WTC11 (cell line): ENCODE measurements at regions not wholly inside any gene's neighbourhood (a gene's known extent, or its start where the extent isn't known, plus 50 kb on each side); places are given as distances from the start of the nearest gene placed in this dataset.
"Not testable (repeated sequence)": the region's sequence is repeated elsewhere in the genome, so short reads cannot be mapped to it uniquely, and the experiment has no call there.

ENCODE experiments used
- ATF1 ChIP-seq: sonication (generic); formaldehyde crosslinking; IDR thresholded peaks from 2 replicates; pipeline ENCODE4 v1.8.1; 2023; ENCODE audit warnings: mild to moderate bottlenecking, moderate library complexity, missing genetic modification reagents
- CREB1 ChIP-seq: sonication (generic); formaldehyde crosslinking; IDR thresholded peaks from 2 replicates; pipeline ENCODE4 v1.8.0; 2023; ENCODE audit warnings: mild to moderate bottlenecking, missing genetic modification reagents
- CTCF ChIP-seq: fragments of 200-600 bp; IDR thresholded peaks from 2 replicates; pipeline ENCODE4 v1.8.0; 2022; ENCODE audit warnings: antibody characterized with exemption
- ELF4 ChIP-seq: sonication (generic); formaldehyde crosslinking; IDR thresholded peaks from 2 replicates; pipeline ENCODE4 v1.8.1; 2022; ENCODE audit warnings: low read depth, mild to moderate bottlenecking, moderate library complexity, missing genetic modification reagents
- KAT7 ChIP-seq: sonication (generic); formaldehyde crosslinking; IDR thresholded peaks from 2 replicates; pipeline ENCODE4 v1.8.1; 2023; ENCODE audit warnings: missing genetic modification reagents, mild to moderate bottlenecking, borderline replicate concordance
- NR2C2 ChIP-seq: sonication (generic); formaldehyde crosslinking; IDR thresholded peaks from 2 replicates; pipeline ENCODE4 v1.8.0; 2022; ENCODE audit warnings: mild to moderate bottlenecking, missing genetic modification reagents
- RELA ChIP-seq: sonication (generic); formaldehyde crosslinking; IDR thresholded peaks from 2 replicates; pipeline ENCODE4 v1.8.1; 2022; ENCODE audit warnings: missing genetic modification reagents, mild to moderate bottlenecking, borderline replicate concordance
- STAT6 ChIP-seq: sonication (generic); formaldehyde crosslinking; conservative IDR thresholded peaks from 2 replicates; pipeline ENCODE4 v1.8.1; 2023; ENCODE audit warnings: mild to moderate bottlenecking, low read depth, missing genetic modification reagents, moderate library complexity
- TEAD4 ChIP-seq: sonication (generic); formaldehyde crosslinking; IDR thresholded peaks from 2 replicates; pipeline ENCODE4 v1.8.0; 2022; ENCODE audit warnings: mild to moderate bottlenecking, missing genetic modification reagents
- TP53 ChIP-seq: sonication (generic); formaldehyde crosslinking; IDR thresholded peaks from 2 replicates; pipeline ENCODE4 v1.8.1; 2023; ENCODE audit warnings: mild to moderate bottlenecking, missing genetic modification reagents
- ZNF138 ChIP-seq: sonication (generic); formaldehyde crosslinking; conservative IDR thresholded peaks from 2 replicates; pipeline ENCODE4 v1.8.1; 2022; ENCODE audit warnings: mild to moderate bottlenecking, moderate library complexity, missing genetic modification reagents
- TF ChIP-seq, protein P1 (sequence below): sonication (generic); formaldehyde crosslinking; IDR thresholded peaks from 2 replicates; pipeline ENCODE4 v1.8.0; 2022; ENCODE audit warnings: mild to moderate bottlenecking, missing genetic modification reagents
- TF ChIP-seq, protein P2 (sequence below): sonication (generic); formaldehyde crosslinking; IDR thresholded peaks from 2 replicates; pipeline ENCODE4 v1.8.1; 2022; ENCODE audit warnings: mild to moderate bottlenecking, moderate library complexity, missing genetic modification reagents
- TF ChIP-seq, protein P3 (sequence below): sonication (generic); formaldehyde crosslinking; IDR thresholded peaks from 2 replicates; pipeline ENCODE4 v1.8.0; 2023; ENCODE audit warnings: mild to moderate bottlenecking, missing genetic modification reagents

DNA sequence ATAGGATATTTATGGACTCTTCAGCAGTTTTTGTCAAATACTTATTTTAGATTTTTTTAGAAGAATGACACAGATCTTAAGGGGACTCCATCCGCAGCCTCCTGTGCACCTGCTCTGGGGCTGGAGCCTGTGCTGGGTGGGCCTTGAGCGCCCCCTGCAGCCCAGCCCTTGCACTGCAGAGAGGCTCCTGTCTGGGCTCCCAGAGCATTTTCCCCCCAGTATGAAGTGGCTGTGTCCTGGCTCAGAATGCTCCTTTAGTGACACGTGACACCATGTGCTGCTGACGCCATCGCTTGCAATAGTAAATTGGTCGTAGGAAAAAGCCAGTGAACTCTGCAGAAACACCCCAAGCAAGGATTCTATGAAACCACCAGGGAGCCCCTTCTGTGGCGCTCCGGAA lies 479.7 kb downstream of the TMEM121 start:
- TF ChIP-seq, protein P1, sequence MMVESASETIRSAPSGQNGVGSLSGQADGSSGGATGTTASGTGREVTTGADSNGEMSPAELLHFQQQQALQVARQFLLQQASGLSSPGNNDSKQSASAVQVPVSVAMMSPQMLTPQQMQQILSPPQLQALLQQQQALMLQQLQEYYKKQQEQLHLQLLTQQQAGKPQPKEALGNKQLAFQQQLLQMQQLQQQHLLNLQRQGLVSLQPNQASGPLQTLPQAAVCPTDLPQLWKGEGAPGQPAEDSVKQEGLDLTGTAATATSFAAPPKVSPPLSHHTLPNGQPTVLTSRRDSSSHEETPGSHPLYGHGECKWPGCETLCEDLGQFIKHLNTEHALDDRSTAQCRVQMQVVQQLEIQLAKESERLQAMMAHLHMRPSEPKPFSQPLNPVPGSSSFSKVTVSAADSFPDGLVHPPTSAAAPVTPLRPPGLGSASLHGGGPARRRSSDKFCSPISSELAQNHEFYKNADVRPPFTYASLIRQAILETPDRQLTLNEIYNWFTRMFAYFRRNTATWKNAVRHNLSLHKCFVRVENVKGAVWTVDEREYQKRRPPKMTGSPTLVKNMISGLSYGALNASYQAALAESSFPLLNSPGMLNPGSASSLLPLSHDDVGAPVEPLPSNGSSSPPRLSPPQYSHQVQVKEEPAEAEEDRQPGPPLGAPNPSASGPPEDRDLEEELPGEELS (CRISPR knock-in tag): not testable (repeated sequence)
- TF ChIP-seq KAT7 (CRISPR knock-in tag); TEAD4 (CRISPR knock-in tag); NR2C2 (CRISPR knock-in tag); CREB1 (CRISPR knock-in tag); ELF4 (CRISPR knock-in tag); ATF1 (CRISPR knock-in tag); ZNF138 (CRISPR knock-in tag); RELA (CRISPR knock-in tag); TP53 (CRISPR knock-in tag); CTCF; STAT6 (CRISPR knock-in tag): not testable (repeated sequence)
- TF ChIP-seq, protein P2, sequence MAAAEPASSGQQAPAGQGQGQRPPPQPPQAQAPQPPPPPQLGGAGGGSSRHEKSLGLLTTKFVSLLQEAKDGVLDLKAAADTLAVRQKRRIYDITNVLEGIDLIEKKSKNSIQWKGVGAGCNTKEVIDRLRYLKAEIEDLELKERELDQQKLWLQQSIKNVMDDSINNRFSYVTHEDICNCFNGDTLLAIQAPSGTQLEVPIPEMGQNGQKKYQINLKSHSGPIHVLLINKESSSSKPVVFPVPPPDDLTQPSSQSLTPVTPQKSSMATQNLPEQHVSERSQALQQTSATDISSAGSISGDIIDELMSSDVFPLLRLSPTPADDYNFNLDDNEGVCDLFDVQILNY (CRISPR knock-in tag): not testable (repeated sequence)
- TF ChIP-seq, protein P3, sequence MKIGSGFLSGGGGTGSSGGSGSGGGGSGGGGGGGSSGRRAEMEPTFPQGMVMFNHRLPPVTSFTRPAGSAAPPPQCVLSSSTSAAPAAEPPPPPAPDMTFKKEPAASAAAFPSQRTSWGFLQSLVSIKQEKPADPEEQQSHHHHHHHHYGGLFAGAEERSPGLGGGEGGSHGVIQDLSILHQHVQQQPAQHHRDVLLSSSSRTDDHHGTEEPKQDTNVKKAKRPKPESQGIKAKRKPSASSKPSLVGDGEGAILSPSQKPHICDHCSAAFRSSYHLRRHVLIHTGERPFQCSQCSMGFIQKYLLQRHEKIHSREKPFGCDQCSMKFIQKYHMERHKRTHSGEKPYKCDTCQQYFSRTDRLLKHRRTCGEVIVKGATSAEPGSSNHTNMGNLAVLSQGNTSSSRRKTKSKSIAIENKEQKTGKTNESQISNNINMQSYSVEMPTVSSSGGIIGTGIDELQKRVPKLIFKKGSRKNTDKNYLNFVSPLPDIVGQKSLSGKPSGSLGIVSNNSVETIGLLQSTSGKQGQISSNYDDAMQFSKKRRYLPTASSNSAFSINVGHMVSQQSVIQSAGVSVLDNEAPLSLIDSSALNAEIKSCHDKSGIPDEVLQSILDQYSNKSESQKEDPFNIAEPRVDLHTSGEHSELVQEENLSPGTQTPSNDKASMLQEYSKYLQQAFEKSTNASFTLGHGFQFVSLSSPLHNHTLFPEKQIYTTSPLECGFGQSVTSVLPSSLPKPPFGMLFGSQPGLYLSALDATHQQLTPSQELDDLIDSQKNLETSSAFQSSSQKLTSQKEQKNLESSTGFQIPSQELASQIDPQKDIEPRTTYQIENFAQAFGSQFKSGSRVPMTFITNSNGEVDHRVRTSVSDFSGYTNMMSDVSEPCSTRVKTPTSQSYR: not testable (repeated sequence)
